ENCODE measurements at regions not wholly inside any gene's neighbourhood (a gene's known extent, or its start where the extent isn't known, plus 50 kb on each side); places are given as distances from the start of the nearest gene placed in this dataset.

DNA sequence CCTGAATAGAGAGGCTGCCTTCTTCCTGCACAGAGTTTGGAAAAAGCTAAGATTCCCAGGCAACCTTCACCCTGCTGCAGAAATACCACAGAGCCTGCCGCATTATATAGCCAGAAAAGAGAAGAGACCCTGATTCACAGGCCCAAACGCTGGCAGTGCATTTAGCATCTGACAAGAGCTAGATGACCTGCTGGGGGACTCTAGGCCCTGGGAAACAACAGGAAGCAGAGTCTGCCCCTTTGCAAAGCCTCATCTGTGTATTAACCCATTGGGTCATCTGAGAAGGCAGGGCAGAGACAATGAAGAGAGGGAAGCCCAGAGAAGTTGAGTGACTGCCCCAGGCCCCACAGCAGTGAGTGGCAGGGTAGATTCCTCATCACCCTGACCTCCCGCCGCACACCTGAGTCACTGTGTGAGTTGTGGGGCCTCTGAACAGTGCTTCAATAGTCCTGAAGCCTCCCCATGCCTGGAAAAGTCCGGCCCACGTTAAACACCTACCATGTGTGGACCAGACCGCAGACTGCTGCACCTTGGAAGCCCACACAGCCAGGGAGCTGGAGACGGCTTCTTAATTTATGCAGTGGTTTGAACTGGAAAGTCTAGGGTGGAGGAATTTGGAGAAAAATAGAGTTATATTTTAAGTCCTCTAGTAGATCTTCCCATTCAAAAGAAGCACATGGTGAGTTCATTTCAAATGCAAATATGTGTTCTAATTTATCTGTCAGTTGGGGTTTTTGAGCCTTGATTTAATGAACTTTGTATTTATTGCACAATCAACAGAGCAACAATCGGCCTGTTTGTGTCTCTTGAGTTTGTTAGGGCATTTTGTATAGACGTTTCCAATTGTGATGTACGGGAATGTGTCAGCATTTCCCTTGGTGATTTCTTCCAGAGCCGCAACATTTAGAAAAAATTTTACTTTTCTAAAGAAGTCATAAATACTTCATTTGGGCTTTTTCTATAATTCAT, 80.4 kb upstream of the GPR26 start:
- DNase-seq (ENCODE audit: low spot score, unreplicated experiment) = no peak
- Mint-ChIP-seq H3K27ac (no peak overlapping the region), H3K4me3 (ENCODE audit: low read depth) (no peak overlapping the region), H3K36me3 (ENCODE audit: insufficient read depth) (no peaks in the 10 kb centered on the region), H3K4me1 (ENCODE audit: low read depth) (no peaks in the 10 kb centered on the region), H3K27me3 (peaks cover 51% of the 10 kb centered on the region), H3K9me3 (ENCODE audit: low read depth) (no peaks in the 10 kb centered on the region)
- TF ChIP-seq, protein P1, sequence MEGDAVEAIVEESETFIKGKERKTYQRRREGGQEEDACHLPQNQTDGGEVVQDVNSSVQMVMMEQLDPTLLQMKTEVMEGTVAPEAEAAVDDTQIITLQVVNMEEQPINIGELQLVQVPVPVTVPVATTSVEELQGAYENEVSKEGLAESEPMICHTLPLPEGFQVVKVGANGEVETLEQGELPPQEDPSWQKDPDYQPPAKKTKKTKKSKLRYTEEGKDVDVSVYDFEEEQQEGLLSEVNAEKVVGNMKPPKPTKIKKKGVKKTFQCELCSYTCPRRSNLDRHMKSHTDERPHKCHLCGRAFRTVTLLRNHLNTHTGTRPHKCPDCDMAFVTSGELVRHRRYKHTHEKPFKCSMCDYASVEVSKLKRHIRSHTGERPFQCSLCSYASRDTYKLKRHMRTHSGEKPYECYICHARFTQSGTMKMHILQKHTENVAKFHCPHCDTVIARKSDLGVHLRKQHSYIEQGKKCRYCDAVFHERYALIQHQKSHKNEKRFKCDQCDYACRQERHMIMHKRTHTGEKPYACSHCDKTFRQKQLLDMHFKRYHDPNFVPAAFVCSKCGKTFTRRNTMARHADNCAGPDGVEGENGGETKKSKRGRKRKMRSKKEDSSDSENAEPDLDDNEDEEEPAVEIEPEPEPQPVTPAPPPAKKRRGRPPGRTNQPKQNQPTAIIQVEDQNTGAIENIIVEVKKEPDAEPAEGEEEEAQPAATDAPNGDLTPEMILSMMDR (IDR thresholded peaks at IDR 0.05; ENCODE audit: unreplicated experiment) = no peak

DNA sequence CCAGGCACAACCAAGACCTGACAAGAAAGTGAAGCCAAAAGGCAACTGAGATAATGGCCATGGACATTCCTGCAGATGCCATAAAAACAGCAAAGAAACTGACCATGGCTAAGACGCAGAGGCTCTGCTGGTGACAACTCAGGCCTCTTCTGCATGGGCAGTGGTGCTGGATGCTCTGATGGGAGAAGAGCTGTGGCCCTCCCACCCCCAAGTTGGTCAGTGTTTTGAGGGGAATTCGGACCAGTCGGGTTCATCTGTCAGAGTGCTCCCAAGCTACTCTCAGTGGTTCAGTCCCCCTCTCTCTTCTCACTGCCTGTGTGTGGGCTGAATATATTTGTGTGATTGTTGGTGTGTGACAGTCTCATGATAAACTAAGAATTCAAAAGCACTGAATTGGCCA, 79.0 kb upstream of the GPR26 start:
- no peaks in the 10 kb centered on the region for H3K9me3 Mint-ChIP-seq (ENCODE audit: low read depth)
- H3K27me3 Mint-ChIP-seq = peaks cover 38% of the 10 kb centered on the region
- no peaks in the 10 kb centered on the region for H3K36me3 Mint-ChIP-seq (ENCODE audit: insufficient read depth)
- TF ChIP-seq, protein P1 (IDR thresholded peaks at IDR 0.05; ENCODE audit: unreplicated experiment) = no peak
- no peak overlapping the region for H3K4me3 Mint-ChIP-seq (ENCODE audit: low read depth)
- no peak overlapping the region for H3K27ac Mint-ChIP-seq
- H3K4me1 Mint-ChIP-seq (ENCODE audit: low read depth) = no peaks in the 10 kb centered on the region
- no peak for DNase-seq (ENCODE audit: low spot score, unreplicated experiment)

DNA sequence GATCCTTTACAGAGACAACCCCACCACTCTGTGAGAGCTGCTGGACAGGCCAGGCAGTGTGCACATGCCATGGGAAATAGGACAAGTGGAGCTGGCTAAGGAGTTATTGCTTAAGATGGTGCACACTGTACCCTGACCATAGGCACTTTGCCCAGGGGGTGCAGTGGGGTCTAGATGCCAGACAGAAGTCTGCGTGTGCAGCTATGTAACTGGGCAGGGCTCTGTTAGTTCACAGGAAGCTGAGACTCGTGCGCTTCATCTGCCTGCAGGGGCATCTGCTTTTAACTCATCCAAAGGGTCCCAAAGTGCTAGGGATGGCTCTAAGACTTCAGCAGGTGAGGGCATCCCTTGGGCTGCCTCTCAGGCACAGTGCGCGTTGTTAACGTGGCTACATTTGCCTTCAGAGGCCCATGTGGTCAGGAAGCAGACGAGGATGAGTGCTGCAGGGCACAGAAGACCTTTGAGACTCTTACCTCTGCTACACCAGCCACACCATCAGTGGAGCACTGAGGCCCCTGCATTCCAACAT, 77.7 kb upstream of the GPR26 start:
- H3K36me3 Mint-ChIP-seq (ENCODE audit: insufficient read depth) = no peaks in the 10 kb centered on the region
- H3K9me3 Mint-ChIP-seq (ENCODE audit: low read depth) = no peaks in the 10 kb centered on the region
- TF ChIP-seq, protein P1 (IDR thresholded peaks at IDR 0.05; ENCODE audit: unreplicated experiment) = no peak
- H3K27me3 Mint-ChIP-seq = peaks cover 24% of the 10 kb centered on the region
- H3K27ac Mint-ChIP-seq = no peak overlapping the region
- no peaks in the 10 kb centered on the region for H3K4me1 Mint-ChIP-seq (ENCODE audit: low read depth)
- H3K4me3 Mint-ChIP-seq (ENCODE audit: low read depth) = no peak overlapping the region
- DNase-seq (ENCODE audit: low spot score, unreplicated experiment) = no peak

GRCh38 chr10:123595661-123596060, 70.5 kb upstream of the GPR26 start:
- TF ChIP-seq, protein P1 (IDR thresholded peaks at IDR 0.05; ENCODE audit: unreplicated experiment) = no peak
- Mint-ChIP-seq H3K36me3 (ENCODE audit: insufficient read depth) (no peaks in the 10 kb centered on the region), H3K9me3 (ENCODE audit: low read depth) (no peaks in the 10 kb centered on the region), H3K4me3 (ENCODE audit: low read depth) (no peak overlapping the region), H3K27me3 (peaks cover 5% of the 10 kb centered on the region), H3K4me1 (ENCODE audit: low read depth) (no peaks in the 10 kb centered on the region), H3K27ac (no peak overlapping the region)
- no peak for DNase-seq (ENCODE audit: low spot score, unreplicated experiment)

DNA sequence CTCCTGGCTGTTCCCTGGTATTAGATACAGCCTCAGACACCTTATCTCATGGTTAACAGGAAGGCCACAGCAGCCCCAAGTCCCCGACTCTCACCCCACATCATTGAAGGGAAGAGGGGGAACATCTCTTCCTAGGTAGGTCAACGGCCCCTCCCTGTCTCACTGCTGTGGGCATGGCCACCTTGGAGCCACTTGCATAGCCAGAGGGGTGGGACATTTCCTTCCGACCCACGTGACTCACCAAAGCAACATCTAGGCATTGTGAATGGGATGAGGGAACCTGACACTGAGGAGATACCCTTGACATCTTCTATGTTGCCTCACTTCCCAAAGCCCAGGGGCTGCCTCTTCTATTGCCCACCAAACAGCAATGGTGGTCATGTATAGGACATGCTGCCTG, 68.5 kb upstream of the GPR26 start:
- H3K27me3 Mint-ChIP-seq = peaks cover 5% of the 10 kb centered on the region
- TF ChIP-seq, protein P1 (IDR thresholded peaks at IDR 0.05; ENCODE audit: unreplicated experiment) = no peak
- no peaks in the 10 kb centered on the region for H3K4me1 Mint-ChIP-seq (ENCODE audit: low read depth)
- DNase-seq (ENCODE audit: low spot score, unreplicated experiment) = no peak
- H3K9me3 Mint-ChIP-seq (ENCODE audit: low read depth) = peaks cover 4% of the 10 kb centered on the region
- no peak overlapping the region for H3K4me3 Mint-ChIP-seq (ENCODE audit: low read depth)
- H3K27ac Mint-ChIP-seq = no peak overlapping the region
- no peaks in the 10 kb centered on the region for H3K36me3 Mint-ChIP-seq (ENCODE audit: insufficient read depth)

All from progenitor cell of endocrine pancreas (in vitro differentiated cells).